Lower leg skin (tissue), 3 donors: ENCODE measurements at regions not wholly inside any gene's neighbourhood (a gene's known extent, or its start where the extent isn't known, plus 50 kb on each side); places are given as distances from the start of the nearest gene placed in this dataset.

Source experiments
- POLR2A ChIP-seq, 2 donors: fragments of 450-650 bp; IDR thresholded peaks; one replicate each; pipeline ENCODE4 v1.6.1; 2016 to 2017; ENCODE audit warnings: antibody characterized with exemption in 2 of 2, mild to moderate bottlenecking in 1 of 2, moderate library complexity in 1 of 2
- TF ChIP-seq, protein P1 (sequence below), 3 donors: fragments of 450-650 bp; IDR thresholded peaks; one replicate each; pipeline ENCODE4 v1.5.1; 2016; ENCODE audit warnings: antibody characterized with exemption in 3 of 3, mild to moderate bottlenecking in 3 of 3, moderate library complexity in 2 of 3

DNA sequence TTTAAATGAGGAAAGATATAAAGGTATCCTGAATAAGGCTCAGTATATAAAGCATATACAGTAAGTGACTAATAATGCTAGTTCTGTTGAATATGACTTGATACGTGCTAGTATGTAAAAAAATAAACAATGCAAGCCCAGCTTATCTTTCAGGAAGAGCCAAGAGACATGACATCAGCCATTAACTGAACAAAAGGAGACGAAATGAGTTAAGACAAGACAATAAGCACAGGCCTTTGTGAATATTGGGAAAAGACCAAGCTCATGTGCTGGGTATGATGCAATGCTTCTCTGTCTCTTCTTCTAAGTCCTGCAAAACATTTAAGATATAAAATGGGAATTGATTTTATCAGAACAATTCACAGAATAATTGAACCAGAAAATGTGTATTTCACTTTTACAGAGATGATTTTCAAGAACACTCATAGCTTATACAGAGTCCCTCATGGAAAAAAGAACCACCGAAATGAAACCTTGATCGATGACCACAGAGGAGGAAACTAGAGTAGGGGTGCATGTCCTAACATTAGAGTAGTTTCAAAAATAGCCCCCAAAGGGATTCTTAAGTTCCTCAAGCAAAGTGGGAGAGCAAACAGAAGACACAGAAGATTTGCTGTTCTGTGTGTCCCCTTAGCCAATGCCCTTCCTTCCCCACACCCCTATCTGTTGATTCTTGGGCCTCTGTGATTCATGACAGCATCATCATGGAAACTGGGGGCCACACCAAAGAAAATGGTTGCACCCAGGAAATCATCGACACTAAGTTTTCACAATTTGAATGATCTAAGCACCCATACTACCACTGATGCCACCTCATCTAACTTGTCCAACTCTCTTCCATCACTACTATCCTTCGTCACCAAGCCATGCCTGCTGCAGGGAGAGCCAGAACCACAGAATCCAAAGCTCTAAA is 68.0 kb upstream of the CRIM1 start:
- TF ChIP-seq, protein P1, sequence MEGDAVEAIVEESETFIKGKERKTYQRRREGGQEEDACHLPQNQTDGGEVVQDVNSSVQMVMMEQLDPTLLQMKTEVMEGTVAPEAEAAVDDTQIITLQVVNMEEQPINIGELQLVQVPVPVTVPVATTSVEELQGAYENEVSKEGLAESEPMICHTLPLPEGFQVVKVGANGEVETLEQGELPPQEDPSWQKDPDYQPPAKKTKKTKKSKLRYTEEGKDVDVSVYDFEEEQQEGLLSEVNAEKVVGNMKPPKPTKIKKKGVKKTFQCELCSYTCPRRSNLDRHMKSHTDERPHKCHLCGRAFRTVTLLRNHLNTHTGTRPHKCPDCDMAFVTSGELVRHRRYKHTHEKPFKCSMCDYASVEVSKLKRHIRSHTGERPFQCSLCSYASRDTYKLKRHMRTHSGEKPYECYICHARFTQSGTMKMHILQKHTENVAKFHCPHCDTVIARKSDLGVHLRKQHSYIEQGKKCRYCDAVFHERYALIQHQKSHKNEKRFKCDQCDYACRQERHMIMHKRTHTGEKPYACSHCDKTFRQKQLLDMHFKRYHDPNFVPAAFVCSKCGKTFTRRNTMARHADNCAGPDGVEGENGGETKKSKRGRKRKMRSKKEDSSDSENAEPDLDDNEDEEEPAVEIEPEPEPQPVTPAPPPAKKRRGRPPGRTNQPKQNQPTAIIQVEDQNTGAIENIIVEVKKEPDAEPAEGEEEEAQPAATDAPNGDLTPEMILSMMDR (IDR thresholded peaks at IDR 0.05), result no peak
- TF ChIP-seq POLR2A (IDR thresholded peaks at IDR 0.05), result no peak
